SK-N-SH (cell line): ENCODE measurements at regions not wholly inside any gene's neighbourhood (a gene's known extent, or its start where the extent isn't known, plus 50 kb on each side); places are given as distances from the start of the nearest gene placed in this dataset.

ENCODE experiments used
- CTCF ChIP-seq: fragments of 200-600 bp; sonication (generic); IDR thresholded peaks from 2 replicates; pipeline ENCODE4 v1.6.1; 2017; ENCODE audit warnings: antibody characterized with exemption, mild to moderate bottlenecking, moderate library complexity
- EP300 ChIP-seq, 2 experiments: IDR thresholded peaks; 2 replicates each; pipeline versions ENCODE4 v1.4.0 to v1.6.1; 2012; ENCODE audit warnings: borderline replicate concordance in 1 of 2, low read depth in 1 of 2, low read length in 1 of 2
- FOXM1 ChIP-seq: IDR thresholded peaks from 2 replicates; pipeline ENCODE4 v1.4.0; 2012; ENCODE audit warnings: low read depth, mild to moderate bottlenecking
- GATA2 ChIP-seq: sonication (generic); formaldehyde crosslinking; IDR thresholded peaks from 2 replicates; pipeline ENCODE4 v1.5.0; 2020; ENCODE audit warnings: mild to moderate bottlenecking, missing genetic modification reagents
- MEF2A ChIP-seq: IDR thresholded peaks from 2 replicates; pipeline ENCODE4 v1.4.0; 2012; ENCODE audit warnings: low read depth, borderline replicate concordance
- MXI1 ChIP-seq: IDR thresholded peaks from 2 replicates; pipeline ENCODE4 v1.6.1; 2012; ENCODE audit warnings: mild to moderate bottlenecking, low read depth, low read length, improper control_type of control experiment
- NFIC ChIP-seq: IDR thresholded peaks from 2 replicates; pipeline ENCODE4 v1.4.0; 2012; ENCODE audit warnings: borderline replicate concordance
- NRF1 ChIP-seq: IDR thresholded peaks from 2 replicates; pipeline ENCODE4 v1.6.1; 2012; ENCODE audit warnings: low read depth, mild to moderate bottlenecking, low read length
- POLR2AphosphoS5 ChIP-seq: IDR thresholded peaks from 2 replicates; pipeline ENCODE4 v1.6.1; 2012; ENCODE audit warnings: low read depth, low read length
- REST ChIP-seq: IDR thresholded peaks from 2 replicates; pipeline ENCODE4 v1.6.1; 2012; ENCODE audit warnings: mild to moderate bottlenecking, low read depth, low read length, moderate library complexity
- RFX5 ChIP-seq: IDR thresholded peaks from 2 replicates; pipeline ENCODE4 v1.6.1; 2012; ENCODE audit warnings: mild to moderate bottlenecking, improper control_type of control experiment, low read length
- TAF1 ChIP-seq: IDR thresholded peaks from 2 replicates; pipeline ENCODE4 v1.6.1; 2012; ENCODE audit warnings: low read depth, mild to moderate bottlenecking, low read length, moderate library complexity, borderline replicate concordance
- TCF12 ChIP-seq: IDR thresholded peaks from 2 replicates; pipeline ENCODE4 v1.4.0; 2012

GRCh38 chr3:6089780-6090179, 771.1 kb upstream of the GRM7 start:
- TF ChIP-seq TAF1 (no peak), GATA2 (CRISPR knock-in tag) (no peak), POLR2AphosphoS5 (no peak), CTCF (no peak), NFIC (no peak), EP300 (IDR thresholded peaks at IDR 0.05; ENCODE audit: borderline replicate concordance in 1 of 2, low read depth in 1 of 2, low read length in 1 of 2) (no peak), RFX5 (no peak), MXI1 (no peak), MEF2A (no peak), NRF1 (no peak), TCF12 (no peak), FOXM1 (no peak), REST (no peak)
